ENCODE measurements at regions not wholly inside any gene's neighbourhood (a gene's known extent, or its start where the extent isn't known, plus 50 kb on each side); places are given as distances from the start of the nearest gene placed in this dataset.
"Not testable (repeated sequence)": the region's sequence is repeated elsewhere in the genome, so short reads cannot be mapped to it uniquely, and the experiment has no call there.

DNA sequence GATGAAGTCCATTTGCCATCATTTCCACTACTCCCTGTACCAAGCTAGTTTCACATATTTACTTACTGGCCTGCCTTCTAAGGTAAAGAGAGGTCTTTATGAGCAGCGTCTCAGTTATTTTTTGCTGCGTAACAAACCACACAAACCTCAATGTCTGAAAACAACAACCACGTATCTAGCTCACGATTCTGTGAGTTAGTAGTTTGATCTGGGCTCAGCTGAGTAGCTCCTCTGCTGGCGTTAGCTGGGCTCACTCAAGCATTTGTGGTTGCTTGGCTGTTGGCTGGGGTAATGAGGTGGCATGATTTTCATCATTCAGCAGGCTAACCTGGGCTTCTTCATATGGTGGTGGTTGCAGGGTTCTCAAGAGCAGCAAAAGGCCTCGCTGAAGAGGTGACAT, 225.4 kb downstream of the FOXD2 start:
- H3K36me3 ChIP-seq (ENCODE audit: control insufficient read depth, insufficient read depth, low read length), result no peaks in the 10 kb centered on the region
- no peaks in the 10 kb centered on the region for H3K9me3 ChIP-seq (ENCODE audit: control insufficient read depth, insufficient read depth, low read length)
- no peak overlapping the region for H3K9ac ChIP-seq (ENCODE audit: low read depth, low read length)
- peaks cover 19% of the 10 kb centered on the region for H3K27me3 ChIP-seq (ENCODE audit: control insufficient read depth, insufficient read depth, low read length)
- no peak overlapping the region for H3K4me3 ChIP-seq (ENCODE audit: low read depth, low read length)
- H3K4me1 ChIP-seq (ENCODE audit: control insufficient read depth, insufficient read depth, low read length), result no peaks in the 10 kb centered on the region

DNA sequence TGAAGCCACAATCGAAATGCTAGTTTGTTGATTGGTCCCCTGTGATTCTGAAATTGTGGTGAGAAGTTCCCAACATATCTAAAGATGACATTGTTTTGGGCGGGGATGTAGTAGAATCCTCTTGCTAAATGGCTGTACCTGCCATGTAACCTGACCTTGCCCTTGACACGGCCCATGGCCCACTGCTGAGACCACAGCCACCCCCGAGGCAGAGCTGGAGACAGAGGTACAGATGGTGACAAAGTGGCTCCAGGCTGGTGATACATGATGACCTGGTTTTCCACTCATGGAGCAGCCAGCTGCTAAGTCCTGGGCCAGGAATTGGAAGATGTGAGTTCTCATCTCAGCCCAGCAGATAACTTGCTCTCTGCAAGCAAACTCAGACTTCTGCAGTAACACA, 226.5 kb downstream of the FOXD2 start:
- H3K4me1 ChIP-seq (ENCODE audit: control insufficient read depth, insufficient read depth, low read length), result no peaks in the 10 kb centered on the region
- H3K27me3 ChIP-seq (ENCODE audit: control insufficient read depth, insufficient read depth, low read length), result peaks cover 10% of the 10 kb centered on the region
- no peak overlapping the region for H3K4me3 ChIP-seq (ENCODE audit: low read depth, low read length)
- H3K9ac ChIP-seq (ENCODE audit: low read depth, low read length), result no peak overlapping the region
- no peaks in the 10 kb centered on the region for H3K9me3 ChIP-seq (ENCODE audit: control insufficient read depth, insufficient read depth, low read length)
- H3K36me3 ChIP-seq (ENCODE audit: control insufficient read depth, insufficient read depth, low read length), result no peaks in the 10 kb centered on the region

DNA sequence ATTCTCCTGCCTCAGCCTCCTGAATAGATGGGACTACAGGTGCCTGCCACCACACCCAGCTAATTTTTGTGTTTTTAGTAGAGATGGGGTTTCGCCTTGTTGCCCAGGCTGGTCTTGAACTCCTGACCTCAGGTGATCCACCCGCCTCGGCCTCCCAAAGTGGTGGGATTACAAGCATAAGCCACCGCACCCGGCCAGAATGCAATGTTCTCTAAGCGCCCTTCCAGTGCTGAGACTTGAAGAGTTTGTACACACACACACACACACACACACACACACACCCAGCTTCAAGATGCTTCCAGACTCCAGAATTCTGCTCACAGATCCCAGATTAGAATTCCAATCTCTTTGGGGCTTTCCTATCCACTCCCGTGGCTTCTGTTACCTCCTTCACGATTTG, 227.1 kb downstream of the FOXD2 start:
- not testable (repeated sequence) for H3K9ac ChIP-seq (ENCODE audit: low read depth, low read length); H3K4me3 ChIP-seq (ENCODE audit: low read depth, low read length); H3K36me3 ChIP-seq (ENCODE audit: control insufficient read depth, insufficient read depth, low read length); H3K9me3 ChIP-seq (ENCODE audit: control insufficient read depth, insufficient read depth, low read length); H3K4me1 ChIP-seq (ENCODE audit: control insufficient read depth, insufficient read depth, low read length); H3K27me3 ChIP-seq (ENCODE audit: control insufficient read depth, insufficient read depth, low read length)

DNA sequence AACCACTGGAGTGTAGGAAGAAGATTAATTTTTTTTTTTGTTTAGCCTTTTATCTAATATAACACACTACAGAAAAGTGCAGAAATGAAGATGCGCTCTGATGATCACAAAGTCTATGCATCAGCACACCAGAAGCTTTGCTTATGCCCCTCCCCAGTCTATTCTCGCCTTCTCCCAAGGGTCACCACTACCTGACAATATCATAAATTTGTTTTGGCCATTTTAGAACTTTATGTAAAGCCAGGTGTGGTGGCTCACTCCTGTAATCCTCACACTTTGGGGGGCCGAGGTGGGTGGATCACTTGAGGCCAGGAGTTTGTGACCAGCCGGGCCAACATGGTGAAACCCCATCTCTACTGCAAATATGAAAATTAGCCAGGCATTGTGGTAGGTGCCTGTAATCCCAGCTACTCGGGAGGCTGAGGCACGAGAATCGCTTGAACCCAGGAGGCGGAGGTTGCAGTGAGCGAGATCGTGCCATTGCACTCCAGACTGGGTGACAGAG, 231.3 kb downstream of the FOXD2 start:
- H3K4me3 ChIP-seq (ENCODE audit: low read depth, low read length), result no peak overlapping the region
- H3K9ac ChIP-seq (ENCODE audit: low read depth, low read length), result no peak overlapping the region
- no peaks in the 10 kb centered on the region for H3K4me1 ChIP-seq (ENCODE audit: control insufficient read depth, insufficient read depth, low read length)
- peaks cover 4% of the 10 kb centered on the region for H3K9me3 ChIP-seq (ENCODE audit: control insufficient read depth, insufficient read depth, low read length)
- H3K27me3 ChIP-seq (ENCODE audit: control insufficient read depth, insufficient read depth, low read length), result no peaks in the 10 kb centered on the region
- no peaks in the 10 kb centered on the region for H3K36me3 ChIP-seq (ENCODE audit: control insufficient read depth, insufficient read depth, low read length)

DNA sequence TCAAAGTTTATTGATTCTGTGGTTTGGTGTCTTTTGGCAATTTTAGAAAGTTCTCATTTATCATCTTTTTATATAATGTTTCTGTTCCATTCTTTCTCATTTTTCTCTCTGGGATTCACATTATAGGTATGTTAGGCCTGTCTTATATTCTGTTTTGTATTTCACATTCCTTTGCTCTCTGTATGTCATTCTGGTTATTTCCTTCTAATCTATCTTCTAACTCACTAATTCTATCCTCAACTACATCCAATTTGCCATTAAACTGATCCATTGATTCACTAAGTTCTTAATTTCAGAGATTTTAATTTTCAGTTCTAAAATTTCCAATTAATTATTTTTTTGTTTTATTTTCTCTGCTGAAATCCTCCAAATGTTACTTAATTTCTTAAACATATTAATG, 234.8 kb downstream of the FOXD2 start:
- Histone ChIP-seq H3K9me3 (ENCODE audit: control insufficient read depth, insufficient read depth, low read length) (peaks cover 4% of the 10 kb centered on the region), H3K9ac (ENCODE audit: low read depth, low read length) (no peak overlapping the region), H3K4me1 (ENCODE audit: control insufficient read depth, insufficient read depth, low read length) (no peaks in the 10 kb centered on the region), H3K36me3 (ENCODE audit: control insufficient read depth, insufficient read depth, low read length) (no peaks in the 10 kb centered on the region), H3K4me3 (ENCODE audit: low read depth, low read length) (no peak overlapping the region), H3K27me3 (ENCODE audit: control insufficient read depth, insufficient read depth, low read length) (no peaks in the 10 kb centered on the region)

DNA sequence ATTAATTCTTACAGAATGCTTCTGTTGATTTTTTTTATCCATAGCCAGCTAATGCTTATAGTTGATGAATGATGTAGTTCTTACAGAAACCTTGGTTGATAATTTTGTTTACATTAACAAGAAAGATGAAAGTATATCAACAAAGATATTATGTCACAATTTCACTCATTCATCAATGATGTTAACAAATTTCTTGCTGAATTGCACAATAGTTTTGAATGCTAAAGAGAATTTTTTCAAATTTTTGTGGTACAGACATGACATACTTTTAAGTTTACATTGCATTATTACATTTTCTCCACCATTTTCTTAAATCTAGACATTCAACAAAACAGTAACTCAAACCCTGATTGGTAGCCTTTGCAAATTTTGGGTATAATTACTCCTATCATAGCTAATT, 236.3 kb downstream of the FOXD2 start:
- no peaks in the 10 kb centered on the region for H3K36me3 ChIP-seq (ENCODE audit: control insufficient read depth, insufficient read depth, low read length)

DNA sequence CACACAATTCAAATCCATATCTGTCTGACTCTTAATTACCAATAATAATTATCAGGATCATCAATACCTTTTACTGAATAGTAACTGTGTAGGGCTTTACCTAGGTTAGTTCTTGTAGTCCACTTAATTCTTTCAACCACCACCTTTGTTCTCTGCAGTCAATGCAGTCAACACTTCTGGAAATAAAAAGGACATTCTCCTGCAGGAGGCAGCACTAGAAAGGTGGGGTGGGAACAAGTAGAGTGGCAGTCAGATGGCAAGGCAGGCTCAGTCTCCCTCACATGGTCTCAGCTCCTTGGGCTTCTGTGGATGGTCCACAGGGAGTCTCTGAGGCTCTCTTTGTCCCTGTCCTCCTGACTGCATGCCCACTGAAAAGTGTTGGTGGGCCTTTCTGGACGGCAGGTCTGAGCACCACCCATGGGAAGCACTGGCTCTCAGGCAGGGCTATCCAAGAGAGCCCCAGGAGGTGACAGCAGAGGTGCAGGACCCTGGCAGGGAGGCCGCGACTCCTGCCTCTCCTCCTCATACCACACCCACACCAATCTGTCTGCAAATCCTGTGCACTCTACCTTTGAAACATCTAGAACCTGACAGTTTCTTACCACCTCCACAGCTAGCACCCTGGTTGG, 237.3 kb downstream of the FOXD2 start:
- Histone ChIP-seq H3K4me1 (ENCODE audit: control insufficient read depth, insufficient read depth, low read length) (no peaks in the 10 kb centered on the region), H3K36me3 (ENCODE audit: control insufficient read depth, insufficient read depth, low read length) (no peaks in the 10 kb centered on the region), H3K9ac (ENCODE audit: low read depth, low read length) (no peak overlapping the region), H3K9me3 (ENCODE audit: control insufficient read depth, insufficient read depth, low read length) (peaks cover 4% of the 10 kb centered on the region), H3K4me3 (ENCODE audit: low read depth, low read length) (no peak overlapping the region), H3K27me3 (ENCODE audit: control insufficient read depth, insufficient read depth, low read length) (peaks cover 2% of the 10 kb centered on the region)

More for the DNA sequence above, 236.3 kb downstream of the FOXD2 start:
- H3K4me3 ChIP-seq (ENCODE audit: low read depth, low read length), result no peak overlapping the region
- H3K9me3 ChIP-seq (ENCODE audit: control insufficient read depth, insufficient read depth, low read length), result peaks cover 4% of the 10 kb centered on the region
- H3K4me1 ChIP-seq (ENCODE audit: control insufficient read depth, insufficient read depth, low read length), result no peaks in the 10 kb centered on the region
- H3K27me3 ChIP-seq (ENCODE audit: control insufficient read depth, insufficient read depth, low read length), result peaks cover 2% of the 10 kb centered on the region
- H3K9ac ChIP-seq (ENCODE audit: low read depth, low read length), result no peak overlapping the region

DNA sequence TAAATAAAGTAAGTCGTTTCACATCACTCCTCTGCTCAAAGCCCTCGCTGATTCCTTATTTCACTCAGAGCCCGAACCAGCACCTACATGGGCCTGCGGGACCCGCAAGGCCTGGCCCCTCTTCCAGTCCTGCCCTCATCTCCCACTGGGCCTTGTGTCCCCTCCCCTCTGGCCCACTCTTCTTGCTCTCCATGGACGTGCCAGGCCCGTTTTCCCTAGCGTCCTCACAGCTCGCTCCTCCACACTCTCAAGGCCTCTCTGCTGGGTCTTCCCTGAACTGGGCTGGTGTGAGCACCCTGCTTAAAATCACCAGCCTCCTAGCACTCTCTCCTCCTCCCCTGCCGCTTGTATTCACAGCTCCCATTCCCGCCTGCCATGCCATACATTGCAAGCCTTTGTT, 237.9 kb downstream of the FOXD2 start:
- H3K36me3 ChIP-seq (ENCODE audit: control insufficient read depth, insufficient read depth, low read length), result no peaks in the 10 kb centered on the region
- H3K27me3 ChIP-seq (ENCODE audit: control insufficient read depth, insufficient read depth, low read length), result peaks cover 2% of the 10 kb centered on the region
- peaks cover 4% of the 10 kb centered on the region for H3K9me3 ChIP-seq (ENCODE audit: control insufficient read depth, insufficient read depth, low read length)
- H3K9ac ChIP-seq (ENCODE audit: low read depth, low read length), result no peak overlapping the region
- H3K4me1 ChIP-seq (ENCODE audit: control insufficient read depth, insufficient read depth, low read length), result no peaks in the 10 kb centered on the region
- H3K4me3 ChIP-seq (ENCODE audit: low read depth, low read length), result no peak overlapping the region

DNA sequence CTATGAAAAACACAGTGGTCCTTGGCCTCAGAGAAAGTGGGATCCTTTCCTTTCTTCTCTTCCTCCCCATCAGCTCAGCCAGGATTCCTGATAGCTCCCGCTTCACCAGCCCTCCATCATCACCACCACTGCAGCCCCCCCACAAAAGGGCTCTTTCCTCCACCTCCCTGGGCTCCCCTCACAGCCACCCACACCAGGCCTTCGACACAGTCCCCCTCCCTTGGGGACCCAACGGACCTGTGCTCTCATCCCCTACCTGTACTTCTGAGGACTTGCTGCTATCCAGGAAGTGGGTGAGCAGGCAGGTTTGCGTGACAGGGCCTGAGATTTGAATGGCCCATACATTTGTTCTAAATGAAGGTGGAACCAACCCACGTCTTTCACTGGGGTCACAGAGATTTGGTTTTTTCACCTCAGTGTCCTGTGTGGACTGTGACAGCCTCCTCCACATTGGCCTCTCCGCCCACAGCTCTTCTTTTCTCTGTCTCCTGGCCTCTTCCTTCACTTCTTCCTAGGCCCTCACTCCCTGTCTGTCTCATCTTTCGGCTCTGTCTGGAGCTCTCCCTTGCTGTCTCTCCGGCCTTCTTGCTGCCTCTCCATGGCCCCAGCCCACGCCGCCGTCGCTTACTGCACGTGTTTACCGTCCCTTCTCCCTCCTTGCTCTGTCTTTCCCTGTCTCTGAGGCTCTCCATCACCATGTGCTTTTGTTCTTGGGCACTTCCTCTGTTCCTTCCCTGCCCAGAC, 238.6 kb downstream of the FOXD2 start:
- H3K36me3 ChIP-seq (ENCODE audit: control insufficient read depth, insufficient read depth, low read length), result no peaks in the 10 kb centered on the region
- peaks cover 2% of the 10 kb centered on the region for H3K27me3 ChIP-seq (ENCODE audit: control insufficient read depth, insufficient read depth, low read length)
- no peak overlapping the region for H3K4me3 ChIP-seq (ENCODE audit: low read depth, low read length)
- H3K9ac ChIP-seq (ENCODE audit: low read depth, low read length), result no peak overlapping the region
- H3K9me3 ChIP-seq (ENCODE audit: control insufficient read depth, insufficient read depth, low read length), result peaks cover 4% of the 10 kb centered on the region
- H3K4me1 ChIP-seq (ENCODE audit: control insufficient read depth, insufficient read depth, low read length), result no peaks in the 10 kb centered on the region

DNA sequence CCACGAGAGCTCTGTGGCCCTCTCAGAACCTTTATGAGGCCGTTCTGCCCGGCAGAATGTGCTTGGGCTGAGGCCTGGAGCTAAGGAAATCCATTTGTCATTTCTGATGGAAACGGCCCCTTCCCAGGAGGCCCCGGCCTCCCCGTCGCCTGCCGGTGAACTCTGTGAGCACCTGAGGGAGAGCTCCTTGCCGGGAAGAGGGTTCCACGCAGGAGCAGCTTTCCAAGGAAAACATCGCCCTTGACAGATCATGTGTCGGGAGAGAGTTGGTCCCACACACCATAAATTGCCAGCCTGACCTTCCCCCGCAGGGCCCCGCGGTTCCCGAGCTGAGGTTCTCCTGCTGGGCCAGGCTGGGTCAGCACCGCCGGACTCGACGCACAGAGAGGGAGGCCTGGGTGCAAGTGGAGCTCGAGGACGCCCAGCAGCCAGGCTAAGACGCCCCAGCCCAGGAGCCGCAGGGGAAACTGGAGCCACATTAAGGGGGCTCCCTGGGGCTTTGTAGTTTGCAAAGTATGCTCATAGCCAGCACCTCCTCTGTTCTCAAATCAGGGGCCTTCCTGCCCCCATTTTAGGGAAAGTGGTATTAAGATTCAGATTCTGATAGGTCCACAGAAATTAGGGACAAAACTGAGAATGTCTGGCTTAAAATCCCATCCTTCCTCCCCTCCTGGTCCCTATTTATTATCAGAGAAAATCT, 239.5 kb downstream of the FOXD2 start:
- H3K4me1 ChIP-seq (ENCODE audit: control insufficient read depth, insufficient read depth, low read length), result no peaks in the 10 kb centered on the region

DNA sequence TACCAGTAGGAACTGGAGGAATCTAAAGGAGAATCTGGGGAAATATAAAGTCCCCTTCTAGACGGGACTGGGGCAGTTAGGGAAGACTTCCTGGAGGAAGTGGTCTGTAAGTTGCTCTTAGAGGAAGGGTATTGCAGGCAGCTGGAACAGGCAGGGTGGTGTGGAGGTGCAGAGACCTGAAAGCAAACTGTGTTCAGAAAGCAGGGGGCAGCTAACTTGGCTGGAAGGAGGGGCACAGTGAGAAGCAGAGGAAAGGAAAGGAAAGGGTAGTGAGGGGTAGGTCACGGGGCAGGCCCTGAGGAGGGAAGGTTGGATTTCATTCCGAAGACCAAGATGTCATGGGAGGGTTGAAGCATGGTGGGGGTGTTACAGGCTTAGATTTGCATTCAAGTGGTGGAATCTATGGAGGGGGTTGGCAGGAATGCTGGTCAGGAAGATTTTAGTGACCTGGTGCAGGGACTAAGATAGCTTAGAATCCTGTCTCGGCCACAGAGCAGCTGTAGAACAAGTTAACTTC, 240.7 kb downstream of the FOXD2 start:
- H3K36me3 ChIP-seq (ENCODE audit: control insufficient read depth, insufficient read depth, low read length), result no peaks in the 10 kb centered on the region
- H3K9ac ChIP-seq (ENCODE audit: low read depth, low read length), result no peak overlapping the region
- no peaks in the 10 kb centered on the region for H3K4me1 ChIP-seq (ENCODE audit: control insufficient read depth, insufficient read depth, low read length)

More for the DNA sequence above, 239.5 kb downstream of the FOXD2 start:
- H3K36me3 ChIP-seq (ENCODE audit: control insufficient read depth, insufficient read depth, low read length), result no peaks in the 10 kb centered on the region
- H3K27me3 ChIP-seq (ENCODE audit: control insufficient read depth, insufficient read depth, low read length), result peaks cover 2% of the 10 kb centered on the region
- no peak overlapping the region for H3K9ac ChIP-seq (ENCODE audit: low read depth, low read length)
- peaks cover 3% of the 10 kb centered on the region for H3K9me3 ChIP-seq (ENCODE audit: control insufficient read depth, insufficient read depth, low read length)
- no peak overlapping the region for H3K4me3 ChIP-seq (ENCODE audit: low read depth, low read length)

More for the DNA sequence above, 240.7 kb downstream of the FOXD2 start:
- Histone ChIP-seq H3K9me3 (ENCODE audit: control insufficient read depth, insufficient read depth, low read length) (no peaks in the 10 kb centered on the region), H3K27me3 (ENCODE audit: control insufficient read depth, insufficient read depth, low read length) (peaks cover 2% of the 10 kb centered on the region), H3K4me3 (ENCODE audit: low read depth, low read length) (no peak overlapping the region)

All from iPS-15b (cell line).